Activated CD4-positive, alpha-beta T cell treated with anti-CD3 and anti-CD28 coated beads, Interleukin-2, Interleukin-6, amounts not matched to agents 100 ng/mL and 50 ng/mL, durations not matched to agents 16 hours and 8 hours (primary cell): ENCODE measurements at regions not wholly inside any gene's neighbourhood (a gene's known extent, or its start where the extent isn't known, plus 50 kb on each side); places are given as distances from the start of the nearest gene placed in this dataset.
A peak's percentile ranks its signal among the peaks of the same experiment; 100 is the strongest.

Experiments used
- DNase-seq: peaks from one replicate; pipeline ENCODE4 v3.0.0-alpha.2; 2020

GRCh38 chr15:35736150-35736549 lies 190.2 kb upstream of the DPH6 start:
- DNase-seq, result no peak

GRCh38 chr15:35737441-35737840 lies 191.5 kb upstream of the DPH6 start:
- no peak for DNase-seq

GRCh38 chr15:35738370-35738769 lies 192.4 kb upstream of the DPH6 start:
- DNase-seq, result peak; percentile 19

- no peak for DNase-seq
Observed at GRCh38 chr15:35740761-35741160, 194.8 kb upstream of the DPH6 start.

GRCh38 chr15:35741395-35741794 lies 195.4 kb upstream of the DPH6 start:
- no peak for DNase-seq

- no peak for DNase-seq
Observed at GRCh38 chr15:35741881-35742280, 195.9 kb upstream of the DPH6 start.

- DNase-seq, result no peak
Observed at GRCh38 chr15:35743321-35743720, 197.4 kb upstream of the DPH6 start.

- no peak for DNase-seq
Observed at GRCh38 chr15:35746121-35746520, 200.2 kb upstream of the DPH6 start.

- DNase-seq, result no peak
Observed at GRCh38 chr15:35748105-35748504, 202.1 kb upstream of the DPH6 start.

GRCh38 chr15:35750051-35750450 lies 204.1 kb upstream of the DPH6 start:
- no peak for DNase-seq

- DNase-seq, result peak; percentile 71
Observed at GRCh38 chr15:35751413-35752133, 205.6 kb upstream of the DPH6 start.

- no peak for DNase-seq
Observed at GRCh38 chr15:35752134-35752466, 206.1 kb upstream of the DPH6 start.

- no peak for DNase-seq
Observed at GRCh38 chr15:35753486-35753885, 207.5 kb upstream of the DPH6 start.

GRCh38 chr15:35755237-35755802 lies 209.4 kb upstream of the DPH6 start:
- no peak for DNase-seq

GRCh38 chr15:35756623-35757022 lies 210.7 kb upstream of the DPH6 start:
- no peak for DNase-seq

GRCh38 chr15:35757361-35757760 lies 211.4 kb upstream of the DPH6 start:
- no peak for DNase-seq

- no peak for DNase-seq
Observed at GRCh38 chr15:35757765-35758164, 211.8 kb upstream of the DPH6 start.

- no peak for DNase-seq
Observed at GRCh38 chr15:35764661-35765519, 218.9 kb upstream of the DPH6 start.

GRCh38 chr15:35768949-35769348 lies 223.0 kb upstream of the DPH6 start:
- no peak for DNase-seq

GRCh38 chr15:35769656-35770055 lies 223.7 kb upstream of the DPH6 start:
- DNase-seq, result no peak

- DNase-seq, result no peak
Observed at GRCh38 chr15:35771746-35772442, 225.9 kb upstream of the DPH6 start.

GRCh38 chr15:35774653-35775052 lies 228.7 kb upstream of the DPH6 start:
- DNase-seq, result no peak

- DNase-seq, result no peak
Observed at GRCh38 chr15:35775471-35775870, 229.5 kb upstream of the DPH6 start.

- DNase-seq, result no peak
Observed at GRCh38 chr15:35777061-35777460, 231.1 kb upstream of the DPH6 start.
